ENCODE measurements at regions not wholly inside any gene's neighbourhood (a gene's known extent, or its start where the extent isn't known, plus 50 kb on each side); places are given as distances from the start of the nearest gene placed in this dataset.

GRCh38 chr18:47558110-47558750 lies 306.8 kb upstream of the SKOR2 start:
- H3K79me2 ChIP-seq (ENCODE audit: low read length): no peaks in the 10 kb centered on the region
- no peak overlapping the region for H3K4me3 ChIP-seq (ENCODE audit: low read length)
- no peaks in the 10 kb centered on the region for H3F3A ChIP-seq (ENCODE audit: insufficient read depth, low read length)
- no peak overlapping the region for H2AFZ ChIP-seq (ENCODE audit: low read length)
- no peak for DNase-seq
- no peak overlapping the region for H3K4me2 ChIP-seq (ENCODE audit: low read depth, low read length)
- H3K36me3 ChIP-seq (replicated peaks; ENCODE audit: insufficient read depth, low read length): no peaks in the 10 kb centered on the region
- no peaks in the 10 kb centered on the region for H3K9me2 ChIP-seq (replicated peaks; ENCODE audit: insufficient read depth, low read length)
- no peaks in the 10 kb centered on the region for H3K27me3 ChIP-seq (replicated peaks; ENCODE audit: insufficient read depth, low read length)
- H4K20me1 ChIP-seq (ENCODE audit: insufficient read depth, low read length): no peaks in the 10 kb centered on the region
- no peaks in the 10 kb centered on the region for H3K4me1 ChIP-seq (ENCODE audit: low read length)
- H3K9ac ChIP-seq (ENCODE audit: low read length): no peak overlapping the region
- TF ChIP-seq CTCF (IDR thresholded peaks at IDR 0.05; ENCODE audit: low read length): no peak
- no peak overlapping the region for H3K27ac ChIP-seq (ENCODE audit: low read length)
- H3K9me3 ChIP-seq (replicated peaks; ENCODE audit: insufficient read depth, low read length): no peaks in the 10 kb centered on the region

GRCh38 chr18:47557160-47557559 lies 305.7 kb upstream of the SKOR2 start:
- H3K4me1 ChIP-seq (ENCODE audit: low read length): no peaks in the 10 kb centered on the region
- H3K27ac ChIP-seq (ENCODE audit: low read length): no peak overlapping the region
- no peaks in the 10 kb centered on the region for H3K27me3 ChIP-seq (replicated peaks; ENCODE audit: insufficient read depth, low read length)
- no peaks in the 10 kb centered on the region for H3K9me3 ChIP-seq (replicated peaks; ENCODE audit: insufficient read depth, low read length)
- H3K9ac ChIP-seq (ENCODE audit: low read length): no peak overlapping the region
- no peak for TF ChIP-seq EZH2phosphoT487 (IDR thresholded peaks at IDR 0.05; ENCODE audit: low read length)
- TF ChIP-seq CTCF (IDR thresholded peaks at IDR 0.05; ENCODE audit: low read length): no peak
- TF ChIP-seq EZH2 (optimal IDR thresholded peaks at IDR 0.05; ENCODE audit: low read depth, low read length): no peak
- no peaks in the 10 kb centered on the region for H3K36me3 ChIP-seq (replicated peaks; ENCODE audit: insufficient read depth, low read length)
- H3K4me2 ChIP-seq (ENCODE audit: low read depth, low read length): no peak overlapping the region
- no peaks in the 10 kb centered on the region for H4K20me1 ChIP-seq (ENCODE audit: insufficient read depth, low read length)
- H3K79me2 ChIP-seq (ENCODE audit: low read length): no peaks in the 10 kb centered on the region
- H3K9me2 ChIP-seq (replicated peaks; ENCODE audit: insufficient read depth, low read length): no peaks in the 10 kb centered on the region
- DNase-seq: no peak
- no peaks in the 10 kb centered on the region for H3F3A ChIP-seq (ENCODE audit: insufficient read depth, low read length)
- H3K4me3 ChIP-seq (ENCODE audit: low read length): no peak overlapping the region
- no peak overlapping the region for H2AFZ ChIP-seq (ENCODE audit: low read length)

GRCh38 chr18:47552783-47553182 lies 301.3 kb upstream of the SKOR2 start:
- Histone ChIP-seq H3K36me3 (replicated peaks; ENCODE audit: insufficient read depth, low read length) (no peaks in the 10 kb centered on the region), H3K27ac (ENCODE audit: low read length) (no peak overlapping the region), H3K9me2 (replicated peaks; ENCODE audit: insufficient read depth, low read length) (no peaks in the 10 kb centered on the region), H3K9me3 (replicated peaks; ENCODE audit: insufficient read depth, low read length) (no peaks in the 10 kb centered on the region), H3K4me3 (ENCODE audit: low read length) (no peak overlapping the region), H3K4me1 (ENCODE audit: low read length) (no peaks in the 10 kb centered on the region), H4K20me1 (ENCODE audit: insufficient read depth, low read length) (no peaks in the 10 kb centered on the region), H3K9ac (ENCODE audit: low read length) (no peak overlapping the region), H3F3A (ENCODE audit: insufficient read depth, low read length) (no peaks in the 10 kb centered on the region), H2AFZ (ENCODE audit: low read length) (no peak overlapping the region), H3K27me3 (replicated peaks; ENCODE audit: insufficient read depth, low read length) (no peaks in the 10 kb centered on the region), H3K79me2 (ENCODE audit: low read length) (no peaks in the 10 kb centered on the region), H3K4me2 (ENCODE audit: low read depth, low read length) (no peak overlapping the region)
- TF ChIP-seq CTCF (IDR thresholded peaks at IDR 0.05; ENCODE audit: low read length) (no peak), EZH2 (optimal IDR thresholded peaks at IDR 0.05; ENCODE audit: low read depth, low read length) (no peak), EZH2phosphoT487 (IDR thresholded peaks at IDR 0.05; ENCODE audit: low read length) (no peak)
- DNase-seq: no peak

All from MM.1S (cell line).